SK-N-SH (cell line): ENCODE measurements at regions not wholly inside any gene's neighbourhood (a gene's known extent, or its start where the extent isn't known, plus 50 kb on each side); places are given as distances from the start of the nearest gene placed in this dataset.

Source experiments
- CTCF ChIA-PET: fragments of 300-600, 350-600 bp; formaldehyde crosslinking; extraction: SDS; loops from one replicate; lab custom pipeline; 2021; lab: Yijun Ruan, JAX
- POLR2A ChIA-PET: fragments of 350-600 bp; sonication (Branson Sonifier 250); formaldehyde crosslinking; extraction: SDS; loops from one replicate; lab custom pipeline; 2020; ENCODE audit warnings: antibody characterized with exemption, inconsistent platforms; lab: Yijun Ruan, JAX
- DNase-seq: peaks from one replicate; pipeline ENCODE4 v3.0.0; 2012
- H2AFZ ChIP-seq: fragments of 200-600 bp; sonication (generic); 2 replicates; pipeline ENCODE4 v1.8.1; 2016; ENCODE audit warnings: antibody characterized with exemption, mild to moderate bottlenecking, low read depth
- H3F3A ChIP-seq: fragments of 200-600 bp; sonication (generic); replicated peaks from 2 replicates; pipeline ENCODE3; 2016; ENCODE audit warnings: antibody characterized with exemption, mild to moderate bottlenecking; ENCODE audit not compliant: insufficient read depth
- H3K27ac ChIP-seq, 2 experiments: fragments of 200-500 bp in 1 of 2; fragments of 200-600 bp in 1 of 2; sonication (Bioruptor generic) in 1 of 2; sonication (generic), shearing (Covaris generic) in 1 of 2; 2 replicates each; pipeline versions ENCODE4 v1.5.1 to v1.6.1; 2014 to 2016; ENCODE audit warnings: low read depth in 2 of 2, inconsistent platforms in 1 of 2, low read length in 1 of 2, mild to moderate bottlenecking in 1 of 2, mixed read lengths in 1 of 2
- H3K27me3 ChIP-seq: fragments of 200-600 bp; sonication (generic), shearing (Covaris generic); 2 replicates; pipeline ENCODE4 v1.6.1; 2016; ENCODE audit warnings: mixed run types; ENCODE audit not compliant: insufficient read depth
- H3K36me3 ChIP-seq, 2 experiments: fragments of 200-500 bp in 1 of 2; fragments of 200-600 bp in 1 of 2; sonication (Bioruptor generic) in 1 of 2; sonication (generic) in 1 of 2; replicated peaks in 1 of 2; 2 replicates each; pipeline versions ENCODE3 to v1.5.1; 2014 to 2016; ENCODE audit warnings: low read length in 1 of 2, mild to moderate bottlenecking in 1 of 2; ENCODE audit not compliant: insufficient read depth in 2 of 2, control insufficient read depth in 1 of 2
- H3K4me1 ChIP-seq, 2 experiments: fragments of 200-500 bp in 1 of 2; fragments of 200-600 bp in 1 of 2; sonication (Bioruptor generic) in 1 of 2; sonication (generic), shearing (Covaris generic) in 1 of 2; 2 replicates each; pipeline versions ENCODE4 v1.5.1 to v1.6.1; 2014 to 2016; ENCODE audit warnings: low read depth in 1 of 2, low read length in 1 of 2, mixed run types in 1 of 2; ENCODE audit not compliant: insufficient read depth in 2 of 2, control insufficient read depth in 1 of 2
- H3K4me2 ChIP-seq: fragments of 200-600 bp; sonication (generic), shearing (Covaris generic); 2 replicates; pipeline ENCODE4 v1.6.1; 2017; ENCODE audit warnings: mixed run types
- H3K4me3 ChIP-seq, 2 experiments: fragments of 200-500 bp in 1 of 2; fragments of 200-600 bp in 1 of 2; sonication (Bioruptor generic) in 1 of 2; sonication (generic), shearing (Covaris generic) in 1 of 2; 2 replicates each; pipeline versions ENCODE4 v1.5.1 to v1.8.1; 2014 to 2016; ENCODE audit warnings: low read depth in 2 of 2, inconsistent platforms in 1 of 2, low read length in 1 of 2, mild to moderate bottlenecking in 1 of 2, mixed read lengths in 1 of 2, moderate library complexity in 1 of 2
- H3K79me2 ChIP-seq: fragments of 200-600 bp; sonication (generic); 2 replicates; pipeline ENCODE4 v1.8.1; 2017; ENCODE audit warnings: mild to moderate bottlenecking; ENCODE audit not compliant: insufficient read depth
- H3K9ac ChIP-seq: fragments of 200-600 bp; sonication (generic); 2 replicates; pipeline ENCODE4 v1.6.1; 2017; ENCODE audit warnings: mixed run types
- H3K9me2 ChIP-seq: fragments of 200-600 bp; sonication (generic); 2 replicates; pipeline ENCODE4 v1.6.1; 2017; ENCODE audit warnings: mixed run types
- H3K9me3 ChIP-seq: fragments of 200-600 bp; sonication (generic); 2 replicates; pipeline ENCODE4 v1.6.1; 2017; ENCODE audit warnings: mixed run types, mild to moderate bottlenecking, moderate library complexity
- H4K20me1 ChIP-seq: fragments of 200-600 bp; sonication (generic); 2 replicates; pipeline ENCODE4 v1.6.1; 2017; ENCODE audit warnings: mild to moderate bottlenecking, mixed run types; ENCODE audit not compliant: insufficient read depth
- FOSL2 ChIP-seq: IDR thresholded peaks from 2 replicates; pipeline ENCODE4 v1.4.0; 2012; ENCODE audit warnings: low read depth, mild to moderate bottlenecking, moderate library complexity, borderline replicate concordance
- FOXJ3 ChIP-seq: sonication (generic); formaldehyde crosslinking; IDR thresholded peaks from 2 replicates; pipeline ENCODE4 v1.5.1; 2020; ENCODE audit warnings: mild to moderate bottlenecking, missing genetic modification reagents
- GABPA ChIP-seq: IDR thresholded peaks from 2 replicates; pipeline ENCODE4 v1.4.0; 2012; ENCODE audit warnings: low read depth, mild to moderate bottlenecking
- JUND ChIP-seq: IDR thresholded peaks from 2 replicates; pipeline ENCODE4 v1.4.0; 2012
- POLR2AphosphoS5 ChIP-seq: IDR thresholded peaks from 2 replicates; pipeline ENCODE4 v1.6.1; 2012; ENCODE audit warnings: low read depth, low read length
- RAD21 ChIP-seq: IDR thresholded peaks from 2 replicates; pipeline ENCODE4 v1.6.1; 2012; ENCODE audit warnings: mild to moderate bottlenecking, low read length
- RCOR1 ChIP-seq: fragments of 150-350 bp; IDR thresholded peaks from 2 replicates; pipeline ENCODE4 v1.6.1; 2017; ENCODE audit warnings: antibody characterized with exemption, low read length
- REST ChIP-seq: IDR thresholded peaks from 2 replicates; pipeline ENCODE4 v1.6.1; 2012; ENCODE audit warnings: mild to moderate bottlenecking, low read depth, low read length, moderate library complexity
- SIN3A ChIP-seq: IDR thresholded peaks from 2 replicates; pipeline ENCODE4 v1.6.1; 2012; ENCODE audit warnings: low read depth, mild to moderate bottlenecking, low read length, moderate library complexity, borderline replicate concordance
- TAF1 ChIP-seq: IDR thresholded peaks from 2 replicates; pipeline ENCODE4 v1.6.1; 2012; ENCODE audit warnings: low read depth, mild to moderate bottlenecking, low read length, moderate library complexity, borderline replicate concordance
- YY1 ChIP-seq: IDR thresholded peaks from 2 replicates; pipeline ENCODE4 v1.4.0; 2012; ENCODE audit warnings: low read depth, mild to moderate bottlenecking
- WGBS: methylation state at CpG from one replicate; pipeline ENCODE4 v1.1.6; 2017; ENCODE audit warnings: low lambda C conversion rate; 5-methylcytosine and 5-hydroxymethylcytosine counted together
- TF ChIP-seq, protein P1 (sequence below): fragments of 150-350 bp; IDR thresholded peaks from 2 replicates; pipeline ENCODE4 v1.6.1; 2016; ENCODE audit warnings: mild to moderate bottlenecking, low read depth, low read length
- TF ChIP-seq, protein P2 (sequence below): IDR thresholded peaks from 2 replicates; pipeline ENCODE4 v1.4.0; 2012; ENCODE audit warnings: low read depth, borderline replicate concordance

GRCh38 chr16:65846210-65846602, 520.3 kb upstream of the CDH5 start:
- H3K27ac ChIP-seq, result no peak overlapping the region
- H3K4me2 ChIP-seq, result no peak overlapping the region
- no peaks in the 10 kb centered on the region for H3K27me3 ChIP-seq
- H3K9me3 ChIP-seq, result no peaks in the 10 kb centered on the region
- no peaks in the 10 kb centered on the region for H3K4me1 ChIP-seq
- no peaks in the 10 kb centered on the region for H4K20me1 ChIP-seq
- no peak overlapping the region for H2AFZ ChIP-seq
- no peaks in the 10 kb centered on the region for H3K36me3 ChIP-seq
- 50% methylated on average over 1 of the region's 1 CpG for WGBS
- H3F3A ChIP-seq, result no peaks in the 10 kb centered on the region
- H3K4me3 ChIP-seq, result no peak overlapping the region
- ChIA-PET CTCF (no interaction called here), POLR2A (no interaction called here)
- H3K9ac ChIP-seq, result no peak overlapping the region
- no peaks in the 10 kb centered on the region for H3K9me2 ChIP-seq
- TF ChIP-seq POLR2AphosphoS5 (no peak), TAF1 (no peak), YY1 (no peak), REST (no peak), RCOR1 (no peak), GABPA (no peak), FOXJ3 (CRISPR knock-in tag) (no peak), JUND (no peak), RAD21 (no peak), FOSL2 (no peak), SIN3A (no peak)
- TF ChIP-seq, protein P1, sequence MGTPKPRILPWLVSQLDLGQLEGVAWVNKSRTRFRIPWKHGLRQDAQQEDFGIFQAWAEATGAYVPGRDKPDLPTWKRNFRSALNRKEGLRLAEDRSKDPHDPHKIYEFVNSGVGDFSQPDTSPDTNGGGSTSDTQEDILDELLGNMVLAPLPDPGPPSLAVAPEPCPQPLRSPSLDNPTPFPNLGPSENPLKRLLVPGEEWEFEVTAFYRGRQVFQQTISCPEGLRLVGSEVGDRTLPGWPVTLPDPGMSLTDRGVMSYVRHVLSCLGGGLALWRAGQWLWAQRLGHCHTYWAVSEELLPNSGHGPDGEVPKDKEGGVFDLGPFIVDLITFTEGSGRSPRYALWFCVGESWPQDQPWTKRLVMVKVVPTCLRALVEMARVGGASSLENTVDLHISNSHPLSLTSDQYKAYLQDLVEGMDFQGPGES, result no peak
- TF ChIP-seq, protein P2, sequence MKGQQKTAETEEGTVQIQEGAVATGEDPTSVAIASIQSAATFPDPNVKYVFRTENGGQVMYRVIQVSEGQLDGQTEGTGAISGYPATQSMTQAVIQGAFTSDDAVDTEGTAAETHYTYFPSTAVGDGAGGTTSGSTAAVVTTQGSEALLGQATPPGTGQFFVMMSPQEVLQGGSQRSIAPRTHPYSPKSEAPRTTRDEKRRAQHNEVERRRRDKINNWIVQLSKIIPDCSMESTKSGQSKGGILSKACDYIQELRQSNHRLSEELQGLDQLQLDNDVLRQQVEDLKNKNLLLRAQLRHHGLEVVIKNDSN, result no peak
- no peaks in the 10 kb centered on the region for H3K79me2 ChIP-seq
- no peak for DNase-seq
